ENCODE measurements at regions not wholly inside any gene's neighbourhood (a gene's known extent, or its start where the extent isn't known, plus 50 kb on each side); places are given as distances from the start of the nearest gene placed in this dataset.

DNA sequence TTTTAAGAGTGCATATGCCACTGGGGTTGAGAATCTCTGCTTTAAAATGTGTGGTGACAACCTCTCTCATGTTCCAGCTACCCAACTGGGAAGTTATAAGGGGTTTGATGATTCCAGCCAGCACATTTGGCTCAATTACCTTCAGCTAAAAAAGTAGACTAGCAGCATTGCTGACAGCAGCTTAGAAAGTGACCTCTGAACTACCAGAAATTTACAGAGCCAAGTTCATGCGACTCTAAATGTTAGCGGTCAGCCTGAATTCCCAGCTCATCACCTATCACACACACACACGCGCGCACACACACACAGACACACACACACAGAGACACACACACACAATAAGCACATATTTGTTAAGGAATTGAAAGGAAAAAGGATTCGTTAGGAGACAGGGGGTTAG is 377.5 kb downstream of the TMEM167A start:
- H3K4me3 ChIP-seq (ENCODE audit: low read depth, low read length): no peak overlapping the region

DNA sequence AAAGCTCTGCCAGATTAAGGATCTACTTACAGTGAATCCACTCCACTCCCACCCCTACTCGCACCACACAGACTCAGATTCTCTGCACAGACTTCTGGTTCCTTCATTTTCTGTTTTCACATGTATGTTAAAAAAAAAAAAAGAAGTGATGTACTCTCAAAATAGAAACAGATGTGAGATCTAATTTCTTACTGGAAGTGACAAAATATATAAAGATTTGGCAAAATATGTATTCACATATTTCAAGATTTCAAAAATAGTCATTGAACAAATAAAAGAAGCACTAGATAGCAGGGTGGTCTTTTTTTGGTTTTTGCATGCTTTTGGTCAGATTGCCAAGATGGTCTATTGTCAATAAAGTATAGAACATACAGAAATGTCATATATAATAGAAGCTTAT is 379.2 kb downstream of the TMEM167A start:
- TF ChIP-seq, protein P1, sequence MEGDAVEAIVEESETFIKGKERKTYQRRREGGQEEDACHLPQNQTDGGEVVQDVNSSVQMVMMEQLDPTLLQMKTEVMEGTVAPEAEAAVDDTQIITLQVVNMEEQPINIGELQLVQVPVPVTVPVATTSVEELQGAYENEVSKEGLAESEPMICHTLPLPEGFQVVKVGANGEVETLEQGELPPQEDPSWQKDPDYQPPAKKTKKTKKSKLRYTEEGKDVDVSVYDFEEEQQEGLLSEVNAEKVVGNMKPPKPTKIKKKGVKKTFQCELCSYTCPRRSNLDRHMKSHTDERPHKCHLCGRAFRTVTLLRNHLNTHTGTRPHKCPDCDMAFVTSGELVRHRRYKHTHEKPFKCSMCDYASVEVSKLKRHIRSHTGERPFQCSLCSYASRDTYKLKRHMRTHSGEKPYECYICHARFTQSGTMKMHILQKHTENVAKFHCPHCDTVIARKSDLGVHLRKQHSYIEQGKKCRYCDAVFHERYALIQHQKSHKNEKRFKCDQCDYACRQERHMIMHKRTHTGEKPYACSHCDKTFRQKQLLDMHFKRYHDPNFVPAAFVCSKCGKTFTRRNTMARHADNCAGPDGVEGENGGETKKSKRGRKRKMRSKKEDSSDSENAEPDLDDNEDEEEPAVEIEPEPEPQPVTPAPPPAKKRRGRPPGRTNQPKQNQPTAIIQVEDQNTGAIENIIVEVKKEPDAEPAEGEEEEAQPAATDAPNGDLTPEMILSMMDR (IDR thresholded peaks at IDR 0.05; ENCODE audit: low read depth, low read length): no peak
- H3K4me3 ChIP-seq (ENCODE audit: low read depth, low read length): no peak overlapping the region

More for the DNA sequence above, 377.5 kb downstream of the TMEM167A start:
- TF ChIP-seq, protein P1 (IDR thresholded peaks at IDR 0.05; ENCODE audit: low read depth, low read length): no peak

DNA sequence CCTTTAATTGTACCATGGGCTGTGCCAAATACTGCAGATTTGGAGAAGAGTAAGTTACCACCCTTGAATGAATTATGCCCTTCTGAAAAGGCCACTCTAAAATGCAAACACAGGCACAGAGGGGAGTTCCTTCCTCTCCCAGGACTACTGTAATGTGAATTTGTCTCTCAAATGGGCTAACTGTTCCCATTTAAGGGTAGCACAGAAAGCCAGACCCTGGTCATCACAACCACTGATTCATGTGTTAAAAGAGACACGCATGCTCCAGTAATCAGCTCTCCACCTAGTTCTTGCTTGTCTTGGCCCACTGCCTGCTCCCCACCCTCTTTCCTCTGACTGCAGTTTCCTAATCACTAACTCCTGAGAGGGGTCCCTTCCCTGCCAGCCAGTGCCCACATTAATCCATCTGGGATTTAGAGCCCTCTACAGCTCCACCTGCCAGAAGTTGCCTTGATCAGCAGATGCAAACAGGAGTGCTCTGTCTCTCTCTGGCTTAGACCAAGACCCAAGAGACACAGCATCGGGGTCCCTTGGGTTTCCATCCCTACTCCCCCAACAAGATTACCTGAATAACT is 382.4 kb downstream of the TMEM167A start:
- H3K4me3 ChIP-seq (ENCODE audit: low read depth, low read length): no peak overlapping the region
- TF ChIP-seq, protein P1 (IDR thresholded peaks at IDR 0.05; ENCODE audit: low read depth, low read length): no peak

DNA sequence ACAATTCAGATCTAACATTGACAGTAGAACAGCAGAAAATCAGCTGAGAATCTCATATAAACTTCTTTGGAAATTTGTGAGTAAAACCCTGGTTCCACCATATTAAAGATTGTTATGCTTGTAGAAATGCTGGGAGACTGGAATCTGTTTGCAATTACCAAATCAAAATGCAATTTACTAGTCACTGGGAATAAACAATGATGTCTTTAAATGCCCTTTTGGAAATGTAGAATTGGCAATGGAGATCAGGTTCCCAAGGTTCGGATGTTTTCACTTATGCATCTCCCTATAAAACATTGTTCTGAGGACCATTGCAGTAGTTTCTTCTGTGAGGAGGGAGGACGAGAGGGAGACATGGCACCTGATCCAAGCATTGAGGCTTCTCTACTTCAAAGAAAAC is 384.4 kb downstream of the TMEM167A start:
- H3K4me3 ChIP-seq (ENCODE audit: low read depth, low read length): no peak overlapping the region
- TF ChIP-seq, protein P1 (IDR thresholded peaks at IDR 0.05; ENCODE audit: low read depth, low read length): no peak

DNA sequence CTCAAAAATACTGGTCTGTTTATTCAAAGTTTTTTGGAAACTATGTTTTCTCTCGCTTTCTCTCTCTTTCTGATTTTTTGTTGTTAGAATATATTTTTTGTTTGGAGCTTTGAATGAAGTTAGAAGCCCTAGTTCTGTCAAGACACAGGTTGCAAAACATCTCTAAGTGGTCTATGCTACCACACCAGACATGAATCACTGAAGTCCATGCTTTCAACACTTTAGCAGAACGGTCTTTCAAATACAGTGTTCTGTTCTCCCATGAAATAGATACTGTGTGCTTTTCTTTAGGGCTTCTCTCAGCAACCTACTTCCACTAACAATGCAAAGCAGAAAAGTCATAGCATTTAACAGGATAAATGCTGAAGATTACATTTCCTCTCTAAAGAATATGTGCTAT is 392.5 kb downstream of the TMEM167A start:
- TF ChIP-seq, protein P1 (IDR thresholded peaks at IDR 0.05; ENCODE audit: low read depth, low read length): no peak
- H3K4me3 ChIP-seq (ENCODE audit: low read depth, low read length): no peak overlapping the region

DNA sequence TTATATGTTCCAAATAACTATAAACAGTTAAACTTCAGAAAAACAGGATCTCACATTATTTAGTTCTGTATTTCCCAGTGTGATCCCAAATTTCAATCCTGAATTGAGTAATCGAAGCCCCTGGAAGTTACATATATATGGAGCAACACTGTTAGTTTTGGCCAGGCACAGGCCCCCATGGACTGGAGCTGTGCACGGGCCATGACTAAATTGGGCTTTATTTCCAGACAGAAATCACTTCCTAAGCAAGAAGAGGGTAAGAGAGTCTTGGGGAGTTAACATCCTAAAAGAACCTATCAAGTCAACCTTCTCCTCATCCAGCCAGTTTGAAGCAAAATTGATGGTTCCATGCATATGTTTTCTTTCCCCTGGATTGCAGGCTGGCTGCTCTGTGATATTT is 393.0 kb downstream of the TMEM167A start:
- no peak overlapping the region for H3K4me3 ChIP-seq (ENCODE audit: low read depth, low read length)
- TF ChIP-seq, protein P1 (IDR thresholded peaks at IDR 0.05; ENCODE audit: low read depth, low read length): no peak

DNA sequence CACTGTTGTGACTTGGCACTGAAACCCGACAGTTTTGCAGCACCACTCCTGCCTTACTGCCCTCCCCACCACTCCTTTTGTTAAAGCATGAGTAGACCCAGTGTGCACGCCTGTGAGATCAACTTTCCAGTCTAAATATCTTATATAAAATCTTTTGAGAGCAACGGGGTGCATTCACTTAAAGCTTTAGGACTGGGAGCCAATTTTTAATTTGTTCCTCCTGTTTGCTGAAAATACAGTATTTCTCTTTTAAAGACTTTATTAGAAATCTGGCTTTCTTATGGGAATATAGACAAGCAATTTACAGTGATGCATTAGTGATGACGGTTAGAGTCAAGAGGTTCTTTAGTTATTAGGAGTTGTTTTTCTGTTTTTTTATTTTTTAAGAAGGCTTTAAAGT is 397.5 kb downstream of the TMEM167A start:
- H3K4me3 ChIP-seq (ENCODE audit: low read depth, low read length): no peak overlapping the region
- TF ChIP-seq, protein P1 (IDR thresholded peaks at IDR 0.05; ENCODE audit: low read depth, low read length): no peak
